ENCODE measurements at regions not wholly inside any gene's neighbourhood (a gene's known extent, or its start where the extent isn't known, plus 50 kb on each side); places are given as distances from the start of the nearest gene placed in this dataset.

GRCh38 chr9:106143781-106144180, 449.4 kb downstream of the TMEM38B start:
- no peak for TF ChIP-seq CTCF (conservative IDR thresholded peaks at IDR 0.05; ENCODE audit: low read depth, low read length)
- no peak for DNase-seq (ENCODE audit: low read depth)
- H3K4me3 ChIP-seq (ENCODE audit: low read length) = no peak overlapping the region

GRCh38 chr9:106146066-106146840, 451.9 kb downstream of the TMEM38B start:
- no peak overlapping the region for H3K4me3 ChIP-seq (ENCODE audit: low read length)
- TF ChIP-seq CTCF (conservative IDR thresholded peaks at IDR 0.05; ENCODE audit: low read depth, low read length) = no peak

GRCh38 chr9:106146886-106147285, 452.5 kb downstream of the TMEM38B start:
- no peak for TF ChIP-seq CTCF (conservative IDR thresholded peaks at IDR 0.05; ENCODE audit: low read depth, low read length)
- DNase-seq (ENCODE audit: low read depth) = no peak
- H3K4me3 ChIP-seq (ENCODE audit: low read length) = no peak overlapping the region

More at GRCh38 chr9:106146066-106146840, 451.9 kb downstream of the TMEM38B start:
- DNase-seq (ENCODE audit: low read depth) = no peak

- no peak overlapping the region for H3K4me3 ChIP-seq (ENCODE audit: low read length)
- DNase-seq (ENCODE audit: low read depth) = no peak
- TF ChIP-seq CTCF (conservative IDR thresholded peaks at IDR 0.05; ENCODE audit: low read depth, low read length) = no peak
Observed at GRCh38 chr9:106149956-106150355, 455.6 kb downstream of the TMEM38B start.

- TF ChIP-seq CTCF (conservative IDR thresholded peaks at IDR 0.05; ENCODE audit: low read depth, low read length) = no peak
- DNase-seq (ENCODE audit: low read depth) = no peak
- no peak overlapping the region for H3K4me3 ChIP-seq (ENCODE audit: low read length)
Observed at GRCh38 chr9:106156465-106156864, 462.1 kb downstream of the TMEM38B start.

- no peak for TF ChIP-seq CTCF (conservative IDR thresholded peaks at IDR 0.05; ENCODE audit: low read depth, low read length)
- H3K4me3 ChIP-seq (ENCODE audit: low read length) = no peak overlapping the region
- no peak for DNase-seq (ENCODE audit: low read depth)
Observed at GRCh38 chr9:106172265-106172664, 477.9 kb downstream of the TMEM38B start.

- no peak for TF ChIP-seq CTCF (conservative IDR thresholded peaks at IDR 0.05; ENCODE audit: low read depth, low read length)
- DNase-seq (ENCODE audit: low read depth) = no peak
- no peak overlapping the region for H3K4me3 ChIP-seq (ENCODE audit: low read length)
Observed at GRCh38 chr9:106174346-106174745, 480.0 kb downstream of the TMEM38B start.
